Trophoblast cell (in vitro differentiated cells and primary cell): ENCODE measurements at regions not wholly inside any gene's neighbourhood (a gene's known extent, or its start where the extent isn't known, plus 50 kb on each side); places are given as distances from the start of the nearest gene placed in this dataset.
A peak's percentile ranks its signal among the peaks of the same experiment; 100 is the strongest.

Experiments
- DNase-seq, 2 donors: peaks; one replicate each; pipeline ENCODE4 v3.0.0-alpha.2; 2016
- H2AFZ ChIP-seq: 2 replicates; pipeline ENCODE4 v1.6.1; 2013; ENCODE audit warnings: low read length, moderate library complexity, mild to moderate bottlenecking; ENCODE audit not compliant: insufficient read depth, poor library complexity
- H2AK5ac ChIP-seq: 2 replicates; pipeline ENCODE4 v1.6.1; 2013; ENCODE audit warnings: mild to moderate bottlenecking, low read length
- H2BK120ac ChIP-seq: 2 replicates; pipeline ENCODE4 v1.6.1; 2013; ENCODE audit warnings: low read length, mild to moderate bottlenecking, moderate library complexity; ENCODE audit not compliant: insufficient read depth, poor library complexity
- H2BK12ac ChIP-seq: 2 replicates; pipeline ENCODE4 v1.6.1; 2013; ENCODE audit warnings: mild to moderate bottlenecking, low read length, moderate library complexity
- H2BK5ac ChIP-seq: 2 replicates; pipeline ENCODE4 v1.6.1; 2013; ENCODE audit warnings: low read length, low read depth, moderate library complexity, mild to moderate bottlenecking; ENCODE audit not compliant: poor library complexity
- H3K14ac ChIP-seq: 2 replicates; pipeline ENCODE4 v1.6.1; 2013; ENCODE audit warnings: mild to moderate bottlenecking, low read length
- H3K18ac ChIP-seq: 2 replicates; pipeline ENCODE4 v1.6.1; 2013; ENCODE audit warnings: mild to moderate bottlenecking, low read length
- H3K23ac ChIP-seq: 2 replicates; pipeline ENCODE4 v1.6.1; 2013; ENCODE audit warnings: low read length
- H3K27ac ChIP-seq: 2 replicates; pipeline ENCODE4 v1.5.1; 2013; ENCODE audit warnings: low read depth, mild to moderate bottlenecking, inconsistent platforms, low read length, moderate library complexity
- H3K27me3 ChIP-seq: 2 replicates; pipeline ENCODE4 v1.6.1; 2013; ENCODE audit warnings: inconsistent platforms, mild to moderate bottlenecking, low read length, moderate library complexity; ENCODE audit not compliant: insufficient read depth
- H3K36me3 ChIP-seq, 2 experiments: 1 replicate in 1 of 2; 2 replicates in 1 of 2; pipeline ENCODE4 v1.6.1; 2013; ENCODE audit warnings: low read length in 2 of 2, mild to moderate bottlenecking in 2 of 2, moderate library complexity in 1 of 2; ENCODE audit not compliant: insufficient read depth in 2 of 2, control insufficient read depth in 1 of 2
- H3K4ac ChIP-seq: 2 replicates; pipeline ENCODE4 v1.6.1; 2013; ENCODE audit warnings: low read depth, mild to moderate bottlenecking, low read length, moderate library complexity
- H3K4me1 ChIP-seq, 2 experiments: 1 replicate in 1 of 2; 2 replicates in 1 of 2; pipeline ENCODE4 v1.6.1; 2013; ENCODE audit warnings: low read length in 2 of 2, mild to moderate bottlenecking in 2 of 2, moderate library complexity in 1 of 2; ENCODE audit not compliant: insufficient read depth in 2 of 2, control insufficient read depth in 1 of 2
- H3K4me2 ChIP-seq: 2 replicates; pipeline ENCODE4 v1.6.1; 2013; ENCODE audit warnings: inconsistent platforms, mild to moderate bottlenecking, low read length, moderate library complexity
- H3K4me3 ChIP-seq: 2 replicates; pipeline ENCODE4 v1.5.1; 2013; ENCODE audit warnings: mild to moderate bottlenecking, low read depth, low read length, inconsistent platforms
- H3K79me1 ChIP-seq: one replicate; pipeline ENCODE4 v1.6.1; 2013; ENCODE audit warnings: low read length
- H3K79me2 ChIP-seq: 2 replicates; pipeline ENCODE4 v1.6.1; 2013; ENCODE audit warnings: low read length, mild to moderate bottlenecking; ENCODE audit not compliant: control insufficient read depth, insufficient read depth, poor library complexity
- H3K9ac ChIP-seq: 2 replicates; pipeline ENCODE4 v1.6.1; 2013; ENCODE audit warnings: mild to moderate bottlenecking, low read length
- H3K9me3 ChIP-seq: 2 replicates; pipeline ENCODE4 v1.6.1; 2013; ENCODE audit warnings: low read depth, mild to moderate bottlenecking, control low read depth, inconsistent platforms, low read length; ENCODE audit not compliant: insufficient read depth
- H4K12ac ChIP-seq: 2 replicates; pipeline ENCODE4 v1.6.1; 2013; ENCODE audit warnings: low read depth, mild to moderate bottlenecking, low read length, moderate library complexity
- H4K8ac ChIP-seq: 2 replicates; pipeline ENCODE4 v1.6.1; 2013; ENCODE audit warnings: low read depth, mild to moderate bottlenecking, low read length, moderate library complexity
- H4K91ac ChIP-seq: one replicate; pipeline ENCODE4 v1.6.1; 2013; ENCODE audit warnings: low read depth, mild to moderate bottlenecking, low read length, moderate library complexity
- WGBS: extraction: QIAGEN DNeasy Blood & Tissue Kit; methylation state at CpG from one replicate; pipeline ENCODE4 v1.1.7; 2013; ENCODE audit warnings: missing lambda C conversion rate; ENCODE audit not compliant: insufficient read length, insufficient coverage; ENCODE audit errors: extremely low coverage; 5-methylcytosine and 5-hydroxymethylcytosine counted together

GRCh38 chr12:28939427-28939826 lies 209.7 kb upstream of the FAR2 start:
- no CpG with 5 or more reads among the region's 2 CpGs for WGBS
- no peak overlapping the region for H3K4ac ChIP-seq
- H3K79me2 ChIP-seq: no peaks in the 10 kb centered on the region
- no peak overlapping the region for H3K23ac ChIP-seq
- no peak overlapping the region for H3K4me2 ChIP-seq
- no peak overlapping the region for H3K4me3 ChIP-seq
- no peak overlapping the region for H3K14ac ChIP-seq
- H2BK5ac ChIP-seq: no peak overlapping the region
- H4K8ac ChIP-seq: no peak overlapping the region
- H2AFZ ChIP-seq: no peak overlapping the region
- no peak overlapping the region for H4K12ac ChIP-seq
- no peak overlapping the region for H4K91ac ChIP-seq
- no peak overlapping the region for H2BK120ac ChIP-seq
- no peak overlapping the region for H3K27ac ChIP-seq
- H2AK5ac ChIP-seq: no peak overlapping the region
- H3K18ac ChIP-seq: no peak overlapping the region
- no peaks in the 10 kb centered on the region for H3K27me3 ChIP-seq
- H3K4me1 ChIP-seq: no peaks in the 10 kb centered on the region
- DNase-seq: no peak
- no peak overlapping the region for H3K9ac ChIP-seq
- H2BK12ac ChIP-seq: no peak overlapping the region
- no peaks in the 10 kb centered on the region for H3K36me3 ChIP-seq
- H3K79me1 ChIP-seq: no peaks in the 10 kb centered on the region
- no peaks in the 10 kb centered on the region for H3K9me3 ChIP-seq

- Histone ChIP-seq H3K9ac (no peak overlapping the region), H2BK5ac (no peak overlapping the region), H3K36me3 (no peaks in the 10 kb centered on the region), H2BK12ac (no peak overlapping the region), H4K91ac (no peak overlapping the region), H3K4me3 (no peak overlapping the region), H3K14ac (no peak overlapping the region), H3K23ac (no peak overlapping the region), H3K79me2 (no peaks in the 10 kb centered on the region), H3K4ac (no peak overlapping the region), H3K79me1 (no peaks in the 10 kb centered on the region), H3K18ac (no peak overlapping the region), H4K8ac (no peak overlapping the region), H3K9me3 (no peaks in the 10 kb centered on the region), H3K27me3 (no peaks in the 10 kb centered on the region), H4K12ac (no peak overlapping the region), H2BK120ac (no peak overlapping the region), H2AFZ (no peak overlapping the region), H3K4me1 (no peaks in the 10 kb centered on the region), H2AK5ac (no peak overlapping the region), H3K27ac (no peak overlapping the region), H3K4me2 (no peak overlapping the region)
- DNase-seq: peak; percentile 17 to 61
- no CpG with 5 or more reads among the region's 2 CpGs for WGBS
Measured at GRCh38 chr12:28941248-28941647, 207.8 kb upstream of the FAR2 start.

- Histone ChIP-seq H3K4me3 (no peak overlapping the region), H2BK12ac (no peak overlapping the region), H3K79me2 (no peaks in the 10 kb centered on the region), H2AK5ac (no peak overlapping the region), H3K23ac (no peak overlapping the region), H4K8ac (no peak overlapping the region), H3K4me2 (no peak overlapping the region), H3K4ac (no peak overlapping the region), H3K79me1 (no peaks in the 10 kb centered on the region), H3K18ac (no peak overlapping the region), H2BK120ac (no peak overlapping the region), H3K27ac (no peak overlapping the region), H3K36me3 (no peaks in the 10 kb centered on the region), H3K27me3 (no peaks in the 10 kb centered on the region), H4K12ac (no peak overlapping the region), H2BK5ac (no peak overlapping the region), H3K9ac (no peak overlapping the region), H3K9me3 (no peaks in the 10 kb centered on the region), H2AFZ (no peak overlapping the region), H3K14ac (no peak overlapping the region), H4K91ac (no peak overlapping the region), H3K4me1 (no peaks in the 10 kb centered on the region)
- DNase-seq: no peak
- WGBS: no CpG with 5 or more reads among the region's 6 CpGs
Measured at GRCh38 chr12:28946361-28946760, 202.7 kb upstream of the FAR2 start.

- no CpG with 5 or more reads among the region's 1 CpG for WGBS
- Histone ChIP-seq H3K79me2 (no peaks in the 10 kb centered on the region), H3K14ac (no peak overlapping the region), H4K91ac (no peak overlapping the region), H3K4ac (no peak overlapping the region), H2AFZ (no peak overlapping the region), H3K27me3 (no peaks in the 10 kb centered on the region), H3K18ac (no peak overlapping the region), H4K8ac (no peak overlapping the region), H3K4me2 (no peak overlapping the region), H2AK5ac (no peak overlapping the region), H3K27ac (no peak overlapping the region), H2BK12ac (no peak overlapping the region), H3K36me3 (no peaks in the 10 kb centered on the region), H2BK5ac (no peak overlapping the region), H3K4me1 (no peaks in the 10 kb centered on the region), H3K9me3 (no peaks in the 10 kb centered on the region), H4K12ac (no peak overlapping the region), H3K23ac (no peak overlapping the region), H3K9ac (no peak overlapping the region), H3K4me3 (no peak overlapping the region), H2BK120ac (no peak overlapping the region), H3K79me1 (no peaks in the 10 kb centered on the region)
- DNase-seq: no peak
Measured at GRCh38 chr12:28948685-28949084, 200.4 kb upstream of the FAR2 start.
